ENCODE measurements at regions not wholly inside any gene's neighbourhood (a gene's known extent, or its start where the extent isn't known, plus 50 kb on each side); places are given as distances from the start of the nearest gene placed in this dataset.

DNA sequence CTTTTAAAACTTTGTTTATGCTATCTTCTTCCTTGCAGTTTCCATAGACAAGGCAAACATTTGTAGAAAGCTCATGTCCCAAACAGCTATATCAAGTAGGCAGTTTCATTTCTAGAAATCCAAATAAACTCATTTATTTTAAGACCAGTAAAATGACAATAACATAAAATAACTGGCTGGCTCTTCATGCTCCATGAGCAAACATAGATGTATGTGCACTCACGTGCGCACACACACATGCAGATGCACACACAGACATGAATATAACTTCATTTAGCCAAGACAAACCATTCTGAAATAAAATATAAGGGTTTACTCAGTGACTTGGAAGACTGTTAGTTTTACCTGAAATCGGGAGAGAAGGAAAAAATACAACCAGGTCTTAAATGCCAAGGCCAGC is 176.5 kb upstream of the GAS1 start:
- WGBS, 5 donors = 79 to 89% (median 82%) methylated on average over 3 of the region's 3 CpGs
- H3K27ac ChIP-seq = no peak overlapping the region
- no peaks in the 10 kb centered on the region for H3K27me3 ChIP-seq
- intact Hi-C loops (cut with DNase I; ENCODE audit: low total_unique reads) = no loop called here
- H3K4me1 ChIP-seq = peaks cover 6 to 39% (median 21%) of the 10 kb centered on the region in 4 donors
- no peak for DNase-seq
- H3K9me3 ChIP-seq = no peaks in the 10 kb centered on the region
- H3K4me3 ChIP-seq = no peak overlapping the region
- no peaks in the 10 kb centered on the region for H3K36me3 ChIP-seq
- TF ChIP-seq POLR2A (IDR thresholded peaks at IDR 0.05) (no peak), POLR2AphosphoS5 (IDR thresholded peaks at IDR 0.05) (no peak), EP300 (IDR thresholded peaks at IDR 0.05) (no peak)
- TF ChIP-seq, protein P1, sequence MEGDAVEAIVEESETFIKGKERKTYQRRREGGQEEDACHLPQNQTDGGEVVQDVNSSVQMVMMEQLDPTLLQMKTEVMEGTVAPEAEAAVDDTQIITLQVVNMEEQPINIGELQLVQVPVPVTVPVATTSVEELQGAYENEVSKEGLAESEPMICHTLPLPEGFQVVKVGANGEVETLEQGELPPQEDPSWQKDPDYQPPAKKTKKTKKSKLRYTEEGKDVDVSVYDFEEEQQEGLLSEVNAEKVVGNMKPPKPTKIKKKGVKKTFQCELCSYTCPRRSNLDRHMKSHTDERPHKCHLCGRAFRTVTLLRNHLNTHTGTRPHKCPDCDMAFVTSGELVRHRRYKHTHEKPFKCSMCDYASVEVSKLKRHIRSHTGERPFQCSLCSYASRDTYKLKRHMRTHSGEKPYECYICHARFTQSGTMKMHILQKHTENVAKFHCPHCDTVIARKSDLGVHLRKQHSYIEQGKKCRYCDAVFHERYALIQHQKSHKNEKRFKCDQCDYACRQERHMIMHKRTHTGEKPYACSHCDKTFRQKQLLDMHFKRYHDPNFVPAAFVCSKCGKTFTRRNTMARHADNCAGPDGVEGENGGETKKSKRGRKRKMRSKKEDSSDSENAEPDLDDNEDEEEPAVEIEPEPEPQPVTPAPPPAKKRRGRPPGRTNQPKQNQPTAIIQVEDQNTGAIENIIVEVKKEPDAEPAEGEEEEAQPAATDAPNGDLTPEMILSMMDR (IDR thresholded peaks at IDR 0.05) = no peak

DNA sequence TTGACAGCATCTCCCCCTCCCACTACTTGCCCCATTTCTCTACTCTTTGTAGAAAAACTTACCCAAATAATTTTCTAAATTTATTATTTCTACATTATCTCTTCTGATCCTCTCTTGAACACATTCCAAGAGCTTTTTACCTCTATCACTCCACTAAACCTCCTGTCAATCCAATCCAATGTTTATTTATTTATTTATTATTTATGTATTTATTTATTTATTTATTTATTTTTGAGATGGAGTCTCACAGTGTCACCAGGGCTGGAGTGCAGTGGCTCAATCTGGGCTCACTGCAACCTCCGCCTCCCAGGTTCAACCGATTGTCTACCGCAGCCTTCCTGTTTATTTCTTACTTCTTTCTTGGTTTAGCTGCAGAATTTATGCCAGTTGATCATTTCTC is 178.5 kb upstream of the GAS1 start:
- H3K4me3 ChIP-seq = no peak overlapping the region
- H3K27ac ChIP-seq = no peak overlapping the region
- peaks cover 0 to 19% (median 5%) of the 10 kb centered on the region in 4 donors for H3K4me1 ChIP-seq
- TF ChIP-seq POLR2AphosphoS5 (IDR thresholded peaks at IDR 0.05) (no peak), POLR2A (IDR thresholded peaks at IDR 0.05) (no peak), EP300 (IDR thresholded peaks at IDR 0.05) (no peak)
- TF ChIP-seq, protein P1 (IDR thresholded peaks at IDR 0.05) = no peak
- H3K27me3 ChIP-seq = no peaks in the 10 kb centered on the region
- H3K9me3 ChIP-seq = no peaks in the 10 kb centered on the region
- intact Hi-C loops (cut with DNase I; ENCODE audit: low total_unique reads) = no loop called here
- DNase-seq = no peak
- 85 to 97% (median 94%) methylated on average over 3 of the region's 3 CpGs for WGBS, 5 donors
- H3K36me3 ChIP-seq = no peaks in the 10 kb centered on the region

DNA sequence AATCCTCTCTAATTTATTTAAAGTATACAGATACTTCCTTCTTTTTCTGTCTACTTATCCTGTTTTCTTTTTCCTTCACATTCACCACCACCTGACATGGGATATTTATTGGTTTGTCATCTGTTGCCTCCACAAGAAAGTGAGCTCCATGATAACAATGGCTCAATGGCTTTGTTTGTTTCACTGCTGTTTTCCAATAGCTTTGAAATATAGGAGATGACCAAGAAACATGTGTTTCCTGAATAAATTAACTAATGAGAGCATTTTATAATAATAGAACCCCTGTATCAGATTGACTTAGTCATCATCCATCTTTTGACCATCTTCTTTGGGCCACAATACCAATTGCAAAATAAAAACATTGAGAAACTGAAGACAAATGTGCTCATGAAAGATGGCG is 180.2 kb upstream of the GAS1 start:
- intact Hi-C loops (cut with DNase I; ENCODE audit: low total_unique reads) = no loop called here
- Histone ChIP-seq H3K27ac (no peak overlapping the region), H3K36me3 (no peaks in the 10 kb centered on the region), H3K27me3 (no peaks in the 10 kb centered on the region), H3K4me3 (no peak overlapping the region), H3K9me3 (no peaks in the 10 kb centered on the region), H3K4me1 (peaks cover 0 to 10% (median 4%) of the 10 kb centered on the region in 4 donors)
- TF ChIP-seq EP300 (IDR thresholded peaks at IDR 0.05) (no peak), POLR2A (IDR thresholded peaks at IDR 0.05) (no peak), POLR2AphosphoS5 (IDR thresholded peaks at IDR 0.05) (no peak)
- TF ChIP-seq, protein P1 (IDR thresholded peaks at IDR 0.05) = no peak
- DNase-seq = no peak
- WGBS, 5 donors = 89 to 100% (median 95%) methylated on average over 1 of the region's 1 CpG

DNA sequence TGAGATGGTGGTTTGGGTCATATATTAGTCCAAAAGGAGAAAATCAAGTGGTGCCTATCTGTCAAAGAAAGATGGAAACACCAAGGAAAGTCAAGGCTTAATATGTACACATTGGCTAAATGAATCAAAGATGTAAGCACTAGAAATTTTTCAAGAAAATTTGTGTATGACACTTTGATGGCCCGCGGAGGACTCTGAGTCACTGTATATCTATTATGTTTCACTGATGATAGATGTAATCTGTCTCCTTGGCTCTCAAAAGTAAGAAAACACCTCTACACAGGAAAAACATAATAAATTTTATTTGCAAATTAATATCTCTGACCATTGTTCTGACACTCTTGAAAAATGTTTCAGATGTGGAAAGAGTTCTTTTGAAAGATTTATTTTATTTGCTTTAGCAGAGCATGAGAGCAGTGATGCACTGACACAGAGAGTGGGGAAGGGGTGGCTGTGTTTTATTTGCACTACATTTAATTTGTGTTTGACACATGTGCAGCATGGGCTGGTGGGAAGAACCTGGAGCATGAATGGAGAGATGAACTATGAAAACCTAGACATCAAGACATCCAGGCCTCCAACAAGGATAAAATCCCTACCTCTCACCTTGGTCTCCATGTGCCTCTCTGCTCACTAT is 180.8 kb upstream of the GAS1 start:
- Histone ChIP-seq H3K27ac (no peak overlapping the region), H3K4me1 (peaks cover 0 to 5% (median 2%) of the 10 kb centered on the region in 4 donors), H3K36me3 (no peaks in the 10 kb centered on the region), H3K27me3 (no peaks in the 10 kb centered on the region), H3K4me3 (no peak overlapping the region), H3K9me3 (no peaks in the 10 kb centered on the region)
- TF ChIP-seq POLR2A (IDR thresholded peaks at IDR 0.05) = no peak
- TF ChIP-seq, protein P1 (IDR thresholded peaks at IDR 0.05) = no peak
- no peak for TF ChIP-seq POLR2AphosphoS5 (IDR thresholded peaks at IDR 0.05)
- no peak for TF ChIP-seq EP300 (IDR thresholded peaks at IDR 0.05)
- 87 to 95% (median 91%) methylated on average over 2 of the region's 2 CpGs for WGBS, 5 donors
- DNase-seq = no peak
- intact Hi-C loops (cut with DNase I; ENCODE audit: low total_unique reads) = no loop called here

Data from stomach (tissue), 8 donors.